ENCODE measurements at regions not wholly inside any gene's neighbourhood (a gene's known extent, or its start where the extent isn't known, plus 50 kb on each side); places are given as distances from the start of the nearest gene placed in this dataset.

GRCh38 chr3:90095811-90096210 is 988.4 kb downstream of the EPHA3 start:
- Histone ChIP-seq H3K56ac (replicated peaks; ENCODE audit: insufficient read length, low read depth, low read length) (no peak overlapping the region), H4K5ac (ENCODE audit: insufficient read length, low read depth, low read length) (no peak overlapping the region), H3K9me3 (ENCODE audit: insufficient read depth in 2 of 2, low read depth in 1 of 2, low read length in 1 of 2) (no peaks in the 10 kb centered on the region), H3K23me2 (ENCODE audit: low read depth, low read length) (no peaks in the 10 kb centered on the region), H3K4me2 (ENCODE audit: insufficient read depth in 1 of 2, low read depth in 2 of 2, low read length in 2 of 2) (no peak overlapping the region), H2BK120ac (replicated peaks; ENCODE audit: low read depth, low read length) (no peak overlapping the region), H2BK15ac (ENCODE audit: low read length) (no peak overlapping the region), H3K23ac (ENCODE audit: insufficient read length) (no peak overlapping the region), H3K27me3 (replicated peaks in 1 of 4; ENCODE audit: control insufficient read depth in 3 of 4, extremely low read depth in 1 of 4, insufficient read depth in 3 of 4, low read length in 3 of 4) (no peaks in the 10 kb centered on the region), H3K18ac (ENCODE audit: extremely low read depth, low read length) (no peak overlapping the region), H4K91ac (replicated peaks; ENCODE audit: insufficient read length, low read length) (no peak overlapping the region), H3K14ac (ENCODE audit: insufficient read length) (no peak overlapping the region), H2AFZ (ENCODE audit: low read length) (no peak overlapping the region), H2BK12ac (ENCODE audit: low read depth, low read length) (no peak overlapping the region), H4K8ac (ENCODE audit: extremely low read depth, insufficient read depth, low read length) (no peak overlapping the region), H3K9ac (replicated peaks in 1 of 4; ENCODE audit: extremely low read depth in 1 of 4, low read depth in 3 of 4, low read length in 3 of 4) (no peak overlapping the region), H3K79me2 (ENCODE audit: control insufficient read depth in 1 of 2, insufficient read depth in 2 of 2, low read length in 2 of 2) (no peaks in the 10 kb centered on the region), H2BK5ac (ENCODE audit: low read depth, low read length) (no peak overlapping the region), H3K27ac (ENCODE audit: low read depth, low read length) (no peak overlapping the region), H3K79me1 (ENCODE audit: low read depth, low read length) (no peaks in the 10 kb centered on the region), H3K4ac (replicated peaks; ENCODE audit: insufficient read length, low read depth, low read length) (no peak overlapping the region), H2AK5ac (ENCODE audit: low read depth, low read length) (no peak overlapping the region), H3K36me3 (ENCODE audit: control insufficient read depth in 2 of 4, insufficient read depth in 4 of 4, low read length in 3 of 4) (no peaks in the 10 kb centered on the region), H3K4me3 (ENCODE audit: extremely low read depth in 1 of 4, insufficient read depth in 2 of 4, low read depth in 3 of 4, low read length in 4 of 4) (no peak overlapping the region), H4K20me1 (replicated peaks in 1 of 2; ENCODE audit: control insufficient read depth in 1 of 2, insufficient read depth in 2 of 2, low read length in 2 of 2) (no peaks in the 10 kb centered on the region), H3K4me1 (replicated peaks in 1 of 4; ENCODE audit: control insufficient read depth in 3 of 4, insufficient read depth in 4 of 4, low read length in 3 of 4) (no peaks in the 10 kb centered on the region), H2BK20ac (ENCODE audit: low read length) (no peak overlapping the region)
- FAIRE-seq (no peak), DNase-seq (ENCODE audit: low read depth in 1 of 2, low spot score in 2 of 2) (no peak)
- TF ChIP-seq ZNF274 (IDR thresholded peaks at IDR 0.05; ENCODE audit: borderline replicate concordance, extremely low read depth, low read length) (no peak), RAD21 (IDR thresholded peaks at IDR 0.05 in 1 of 2, conservative IDR thresholded peaks at IDR 0.05 in 1 of 2; ENCODE audit: low read depth in 2 of 2, low read length in 2 of 2) (no peak), E2F6 (IDR thresholded peaks at IDR 0.05) (no peak), NANOG (IDR thresholded peaks at IDR 0.05; ENCODE audit: insufficient read depth, low read depth, low read length, poor library complexity, severe bottlenecking) (no peak)
- WGBS, 2 experiments (ENCODE audit: extremely low coverage in 1 of 2, insufficient coverage in 1 of 2, insufficient read length in 1 of 2, insufficient replicate concordance in 2 of 2, low coverage in 1 of 2, low lambda C conversion rate in 2 of 2, missing lambda C conversion rate in 1 of 2) = 90% methylated on average over 2 of the region's 2 CpGs; no CpG with 5 or more reads in 1 of the 2 experiments
- ChIA-PET CTCF (ENCODE audit: partially characterized antibody) (interaction anchor here (0.8 to 1.0 kb wide), 2 partner anchors 9 to 43 kb away, joined by 3 read pairs; no protein-coding TSS in a partner anchor), POLR2A (ENCODE audit: partially characterized antibody) (no interaction called here)

Measured in H1 (cell line).